DOHH2 (cell line): ENCODE measurements at regions not wholly inside any gene's neighbourhood (a gene's known extent, or its start where the extent isn't known, plus 50 kb on each side); places are given as distances from the start of the nearest gene placed in this dataset.

Source experiments
- EZH2phosphoT487 ChIP-seq: fragments of 200-600 bp; sonication (generic); IDR thresholded peaks from 2 replicates; pipeline ENCODE4 v1.6.1; 2017; ENCODE audit warnings: borderline replicate concordance, mild to moderate bottlenecking, antibody characterized with exemption, low read length, moderate library complexity, mixed read lengths
- TF ChIP-seq, protein P1 (sequence below): fragments of 200-600 bp; sonication (generic); IDR thresholded peaks from one replicate; pipeline ENCODE4 v1.5.1; 2014; ENCODE audit warnings: antibody characterized with exemption, mild to moderate bottlenecking, low read depth, low read length; ENCODE audit not compliant: poor library complexity, severe bottlenecking

GRCh38 chr20:23189341-23189740 is 103.2 kb upstream of the CD93 start:
- TF ChIP-seq, protein P1, sequence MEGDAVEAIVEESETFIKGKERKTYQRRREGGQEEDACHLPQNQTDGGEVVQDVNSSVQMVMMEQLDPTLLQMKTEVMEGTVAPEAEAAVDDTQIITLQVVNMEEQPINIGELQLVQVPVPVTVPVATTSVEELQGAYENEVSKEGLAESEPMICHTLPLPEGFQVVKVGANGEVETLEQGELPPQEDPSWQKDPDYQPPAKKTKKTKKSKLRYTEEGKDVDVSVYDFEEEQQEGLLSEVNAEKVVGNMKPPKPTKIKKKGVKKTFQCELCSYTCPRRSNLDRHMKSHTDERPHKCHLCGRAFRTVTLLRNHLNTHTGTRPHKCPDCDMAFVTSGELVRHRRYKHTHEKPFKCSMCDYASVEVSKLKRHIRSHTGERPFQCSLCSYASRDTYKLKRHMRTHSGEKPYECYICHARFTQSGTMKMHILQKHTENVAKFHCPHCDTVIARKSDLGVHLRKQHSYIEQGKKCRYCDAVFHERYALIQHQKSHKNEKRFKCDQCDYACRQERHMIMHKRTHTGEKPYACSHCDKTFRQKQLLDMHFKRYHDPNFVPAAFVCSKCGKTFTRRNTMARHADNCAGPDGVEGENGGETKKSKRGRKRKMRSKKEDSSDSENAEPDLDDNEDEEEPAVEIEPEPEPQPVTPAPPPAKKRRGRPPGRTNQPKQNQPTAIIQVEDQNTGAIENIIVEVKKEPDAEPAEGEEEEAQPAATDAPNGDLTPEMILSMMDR = no peak
- TF ChIP-seq EZH2phosphoT487 = no peak
